Sigmoid colon (tissue), 6 donors: ENCODE measurements at regions not wholly inside any gene's neighbourhood (a gene's known extent, or its start where the extent isn't known, plus 50 kb on each side); places are given as distances from the start of the nearest gene placed in this dataset.

Experiments
- DNase-seq: peaks from one replicate; pipeline ENCODE4 v3.0.0-alpha.2; 2019
- H3K27ac ChIP-seq, 4 donors: fragments of 200-600 bp; sonication (generic); one replicate each; pipeline ENCODE4 v1.5.1; 2016 to 2019; ENCODE audit warnings: mild to moderate bottlenecking in 1 of 4
- H3K27me3 ChIP-seq, 3 donors: fragments of 200-600 bp; sonication (generic); one replicate each; pipeline ENCODE4 v1.5.1; 2019; ENCODE audit warnings: mild to moderate bottlenecking in 1 of 3
- H3K36me3 ChIP-seq, 4 donors: fragments of 200-600 bp; sonication (generic); one replicate each; pipeline ENCODE4 v1.5.1; 2016 to 2019
- H3K4me1 ChIP-seq, 4 donors: fragments of 200-600 bp; sonication (generic); one replicate each; pipeline ENCODE4 v1.5.1; 2017 to 2019
- H3K4me3 ChIP-seq, 4 donors: fragments of 200-600 bp; sonication (generic); one replicate each; pipeline ENCODE4 v1.5.1; 2017 to 2019; ENCODE audit warnings: mild to moderate bottlenecking in 2 of 4, moderate library complexity in 1 of 4
- H3K9me3 ChIP-seq, 4 donors: fragments of 200-600 bp in 3 of 4; sonication (generic) in 3 of 4; one replicate each; pipeline versions ENCODE4 v1.5.1 to v1.6.1; 2013 to 2019
- EP300 ChIP-seq, 4 donors: sonication (generic); formaldehyde crosslinking; IDR thresholded peaks; one replicate each; pipeline ENCODE4 v1.6.1; 2017; ENCODE audit warnings: antibody characterized with exemption in 4 of 4
- POLR2A ChIP-seq, 2 donors: fragments of 450-650 bp; IDR thresholded peaks; one replicate each; pipeline ENCODE4 v1.6.1; 2016; ENCODE audit warnings: antibody characterized with exemption in 2 of 2, mild to moderate bottlenecking in 2 of 2, moderate library complexity in 2 of 2
- POLR2AphosphoS5 ChIP-seq, 4 donors: sonication (generic); formaldehyde crosslinking; IDR thresholded peaks; one replicate each; pipeline ENCODE4 v1.6.1; 2017; ENCODE audit warnings: antibody characterized with exemption in 4 of 4
- WGBS, 2 donors: extraction: QIAGEN DNeasy Blood & Tissue Kit; methylation state at CpG; one replicate each; pipeline ENCODE4 v1.1.7; 2013; 5-methylcytosine and 5-hydroxymethylcytosine counted together
- intact Hi-C: fragments of 100-400 bp; cut with DNase I; formaldehyde crosslinking; loops from one replicate; pipeline ENCODE4 v1.15.1; 2023
- TF ChIP-seq, protein P1 (sequence below), 4 experiments: fragments of 450-650 bp in 3 of 4; fragments of 200-600 bp in 1 of 4; IDR thresholded peaks; one replicate each; pipeline ENCODE4 v1.5.1; 2016 to 2019; ENCODE audit warnings: antibody characterized with exemption in 4 of 4, mild to moderate bottlenecking in 3 of 4, moderate library complexity in 2 of 4
- donor health status: healthy with polysubstance abuse.
- donor health status: healthy.

DNA sequence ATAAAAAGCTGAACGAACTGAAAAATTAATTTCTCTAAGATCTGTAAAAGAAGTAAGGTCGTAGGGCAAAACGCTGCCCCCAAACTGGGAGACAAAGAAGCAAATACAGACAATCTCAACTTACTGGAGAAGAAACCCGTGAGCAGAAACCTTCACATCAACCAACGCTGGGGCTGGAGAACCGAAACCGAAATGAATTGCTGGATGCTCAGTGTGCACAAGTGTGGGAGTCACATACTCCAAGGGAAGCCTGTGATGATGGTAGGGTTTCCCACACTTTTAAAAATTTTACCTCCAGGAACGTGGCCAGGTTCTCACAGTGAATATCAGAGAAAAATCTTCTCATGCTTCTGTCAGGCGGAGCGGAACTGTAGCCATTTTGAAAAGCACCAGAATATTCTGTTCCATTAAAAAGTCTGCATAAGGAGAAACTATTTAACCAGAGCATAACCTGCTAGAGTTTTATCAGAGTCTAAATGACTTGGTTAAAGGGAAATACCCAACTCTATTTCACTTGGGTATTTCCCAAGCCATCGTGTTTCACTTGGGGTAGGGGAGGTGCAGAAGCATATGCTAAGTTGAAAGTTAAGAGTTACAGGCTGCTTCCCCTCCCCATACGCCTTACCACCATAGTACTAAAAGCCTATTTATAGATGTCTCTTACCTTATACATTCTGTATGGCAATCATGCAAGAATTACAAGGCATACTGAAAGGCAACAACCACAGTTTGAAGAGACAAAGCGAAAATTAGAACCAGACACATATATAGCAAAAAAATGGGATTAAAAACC is 110.5 kb upstream of the SLITRK1 start:
- Histone ChIP-seq H3K36me3 (no peaks in the 10 kb centered on the region), H3K9me3 (no peaks in the 10 kb centered on the region), H3K4me3 (no peak overlapping the region), H3K27ac (no peak overlapping the region), H3K27me3 (no peaks in the 10 kb centered on the region), H3K4me1 (no peaks in the 10 kb centered on the region)
- intact Hi-C loops, result no loop called here
- TF ChIP-seq POLR2AphosphoS5 (IDR thresholded peaks at IDR 0.05) (no peak), POLR2A (IDR thresholded peaks at IDR 0.05) (no peak), EP300 (IDR thresholded peaks at IDR 0.05) (no peak)
- TF ChIP-seq, protein P1, sequence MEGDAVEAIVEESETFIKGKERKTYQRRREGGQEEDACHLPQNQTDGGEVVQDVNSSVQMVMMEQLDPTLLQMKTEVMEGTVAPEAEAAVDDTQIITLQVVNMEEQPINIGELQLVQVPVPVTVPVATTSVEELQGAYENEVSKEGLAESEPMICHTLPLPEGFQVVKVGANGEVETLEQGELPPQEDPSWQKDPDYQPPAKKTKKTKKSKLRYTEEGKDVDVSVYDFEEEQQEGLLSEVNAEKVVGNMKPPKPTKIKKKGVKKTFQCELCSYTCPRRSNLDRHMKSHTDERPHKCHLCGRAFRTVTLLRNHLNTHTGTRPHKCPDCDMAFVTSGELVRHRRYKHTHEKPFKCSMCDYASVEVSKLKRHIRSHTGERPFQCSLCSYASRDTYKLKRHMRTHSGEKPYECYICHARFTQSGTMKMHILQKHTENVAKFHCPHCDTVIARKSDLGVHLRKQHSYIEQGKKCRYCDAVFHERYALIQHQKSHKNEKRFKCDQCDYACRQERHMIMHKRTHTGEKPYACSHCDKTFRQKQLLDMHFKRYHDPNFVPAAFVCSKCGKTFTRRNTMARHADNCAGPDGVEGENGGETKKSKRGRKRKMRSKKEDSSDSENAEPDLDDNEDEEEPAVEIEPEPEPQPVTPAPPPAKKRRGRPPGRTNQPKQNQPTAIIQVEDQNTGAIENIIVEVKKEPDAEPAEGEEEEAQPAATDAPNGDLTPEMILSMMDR (IDR thresholded peaks at IDR 0.05), result no peak
- 77 to 84% methylated on average over 13 of the region's 13 CpGs for WGBS, 2 donors
- DNase-seq, result no peak

DNA sequence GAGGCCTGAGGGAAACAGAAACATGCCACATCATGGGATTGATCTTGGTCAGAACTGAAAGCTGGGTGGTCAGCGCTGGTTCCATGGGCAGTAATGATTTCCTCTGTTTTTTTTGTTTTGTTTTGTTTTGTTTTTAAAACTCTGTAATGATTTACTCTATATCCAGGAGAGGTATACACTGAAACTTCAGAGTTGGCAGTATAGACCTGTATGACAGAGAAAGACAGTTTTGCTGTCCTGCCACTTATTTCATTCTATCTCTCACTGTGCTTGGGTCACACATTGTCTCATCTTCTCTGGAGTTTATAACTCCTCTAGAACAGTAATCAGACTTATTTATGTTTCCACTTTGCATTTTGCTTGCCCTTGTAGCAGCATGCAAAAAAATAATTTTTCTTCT is 105.1 kb upstream of the SLITRK1 start:
- Histone ChIP-seq H3K4me1 (no peaks in the 10 kb centered on the region), H3K27ac (no peak overlapping the region), H3K9me3 (no peaks in the 10 kb centered on the region), H3K4me3 (no peak overlapping the region), H3K36me3 (no peaks in the 10 kb centered on the region), H3K27me3 (no peaks in the 10 kb centered on the region)
- TF ChIP-seq POLR2A (IDR thresholded peaks at IDR 0.05) (no peak), EP300 (IDR thresholded peaks at IDR 0.05) (no peak)
- WGBS, 2 donors, result 80 to 94% methylated on average over 1 of the region's 1 CpG
- no peak for DNase-seq
- intact Hi-C loops, result no loop called here

DNA sequence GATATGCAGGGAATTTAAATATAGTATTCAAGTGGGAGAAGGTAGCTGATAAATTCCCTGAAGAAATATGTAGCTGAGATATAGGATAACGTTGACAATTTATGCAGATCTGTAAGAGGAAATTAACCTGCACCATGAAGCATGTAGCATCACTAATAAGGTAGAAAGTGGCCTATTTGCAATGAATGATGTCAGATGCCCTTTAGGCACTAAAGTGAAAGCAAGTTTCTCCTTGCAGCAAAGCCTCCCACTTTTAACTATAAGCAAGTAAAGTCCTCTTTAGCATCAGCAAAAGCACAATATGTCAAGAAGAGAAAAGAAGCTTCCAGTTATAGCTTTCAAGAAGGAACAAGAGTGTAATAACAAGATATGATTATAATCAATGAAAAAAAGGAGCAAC is 102.5 kb upstream of the SLITRK1 start:
- Histone ChIP-seq H3K27ac (no peak overlapping the region), H3K4me3 (no peak overlapping the region), H3K9me3 (no peaks in the 10 kb centered on the region), H3K36me3 (no peaks in the 10 kb centered on the region), H3K27me3 (no peaks in the 10 kb centered on the region), H3K4me1 (no peaks in the 10 kb centered on the region)
- TF ChIP-seq EP300 (IDR thresholded peaks at IDR 0.05) (no peak), POLR2AphosphoS5 (IDR thresholded peaks at IDR 0.05) (no peak), POLR2A (IDR thresholded peaks at IDR 0.05) (no peak)
- TF ChIP-seq, protein P1 (IDR thresholded peaks at IDR 0.05), result no peak
- no peak for DNase-seq
- WGBS, 2 donors, result 67 to 86% methylated on average over 1 of the region's 1 CpG
- intact Hi-C loops, result no loop called here

DNA sequence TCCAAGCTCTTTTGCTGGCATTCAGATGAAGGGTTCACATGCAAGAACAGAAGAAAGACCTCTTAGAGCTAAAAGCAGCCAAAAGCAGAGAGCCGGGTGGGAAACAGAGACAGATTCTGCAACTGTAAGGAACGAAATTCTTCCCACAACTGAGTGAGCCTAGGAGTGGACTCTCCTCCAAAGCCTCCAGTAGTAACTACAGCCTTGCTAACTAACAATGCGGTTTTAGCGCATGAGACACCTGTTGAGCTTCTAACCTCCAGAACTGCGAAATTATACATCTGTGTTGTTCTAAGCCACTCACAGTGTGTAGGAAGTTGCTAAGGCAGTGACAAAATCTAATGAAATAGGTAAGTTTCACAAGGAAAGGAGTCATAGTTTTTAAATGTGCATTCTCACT is 98.1 kb upstream of the SLITRK1 start:
- Histone ChIP-seq H3K36me3 (no peaks in the 10 kb centered on the region), H3K27ac (no peak overlapping the region), H3K4me1 (peaks cover 0 to 7% (median 6%) of the 10 kb centered on the region in 4 donors), H3K27me3 (no peaks in the 10 kb centered on the region), H3K9me3 (no peaks in the 10 kb centered on the region), H3K4me3 (no peak overlapping the region)
- TF ChIP-seq EP300 (IDR thresholded peaks at IDR 0.05) (no peak), POLR2AphosphoS5 (IDR thresholded peaks at IDR 0.05) (no peak), POLR2A (IDR thresholded peaks at IDR 0.05) (no peak)
- TF ChIP-seq, protein P1 (IDR thresholded peaks at IDR 0.05), result no peak
- DNase-seq, result no peak
- WGBS, 2 donors, result 65 to 71% methylated on average over 5 of the region's 5 CpGs
- intact Hi-C loops, result no loop called here

DNA sequence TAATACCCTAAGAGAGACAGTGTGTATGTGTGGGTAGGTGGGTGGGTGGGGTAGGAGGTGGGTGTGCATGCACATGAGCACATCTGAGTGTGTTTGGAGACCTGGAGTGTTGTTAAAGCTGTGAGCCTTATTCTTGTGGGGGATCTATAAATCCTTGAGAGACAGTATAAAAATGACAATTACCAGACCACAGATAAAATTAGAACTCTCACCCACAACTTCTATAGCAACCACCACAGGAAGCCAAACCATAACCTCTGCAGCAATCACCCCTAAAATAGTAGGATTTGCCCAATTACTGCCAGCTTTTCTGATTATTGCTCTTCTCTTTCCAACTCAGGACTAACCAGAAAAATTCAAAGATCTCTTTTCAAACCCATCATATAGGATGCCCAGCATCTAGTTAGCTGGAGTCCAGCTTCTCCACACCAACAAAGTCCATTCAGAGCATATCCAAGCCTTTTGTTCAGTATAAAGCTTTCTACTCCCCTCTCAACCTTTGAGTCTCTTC is 93.4 kb upstream of the SLITRK1 start:
- Histone ChIP-seq H3K4me1 (peaks cover 0 to 12% (median 6%) of the 10 kb centered on the region in 4 donors), H3K27ac (no peak overlapping the region), H3K36me3 (no peaks in the 10 kb centered on the region), H3K4me3 (no peak overlapping the region), H3K9me3 (no peaks in the 10 kb centered on the region), H3K27me3 (no peaks in the 10 kb centered on the region)
- no peak for TF ChIP-seq POLR2AphosphoS5 (IDR thresholded peaks at IDR 0.05)
- TF ChIP-seq, protein P1 (IDR thresholded peaks at IDR 0.05), result no peak
- intact Hi-C loops, result no loop called here
- no peak for DNase-seq
